NCI-H2227 (cell line): ENCODE measurements at regions not wholly inside any gene's neighbourhood (a gene's known extent, or its start where the extent isn't known, plus 50 kb on each side); places are given as distances from the start of the nearest gene placed in this dataset.
"Not testable (repeated sequence)": the region's sequence is repeated elsewhere in the genome, so short reads cannot be mapped to it uniquely, and the experiment has no call there.

Source experiments
- DNase-seq: peaks from one replicate; lab custom pipeline; 2025; ENCODE audit not compliant: unreplicated experiment; lab: John Stamatoyannopoulos, UW

GRCh38 chr3:176357891-176358290 lies 839.4 kb downstream of the TBL1XR1 start:
- DNase-seq = no peak

GRCh38 chr3:176354843-176355242 lies 842.4 kb downstream of the TBL1XR1 start:
- no peak for DNase-seq

GRCh38 chr3:176352716-176353334 lies 844.5 kb downstream of the TBL1XR1 start:
- DNase-seq = no peak

DNA sequence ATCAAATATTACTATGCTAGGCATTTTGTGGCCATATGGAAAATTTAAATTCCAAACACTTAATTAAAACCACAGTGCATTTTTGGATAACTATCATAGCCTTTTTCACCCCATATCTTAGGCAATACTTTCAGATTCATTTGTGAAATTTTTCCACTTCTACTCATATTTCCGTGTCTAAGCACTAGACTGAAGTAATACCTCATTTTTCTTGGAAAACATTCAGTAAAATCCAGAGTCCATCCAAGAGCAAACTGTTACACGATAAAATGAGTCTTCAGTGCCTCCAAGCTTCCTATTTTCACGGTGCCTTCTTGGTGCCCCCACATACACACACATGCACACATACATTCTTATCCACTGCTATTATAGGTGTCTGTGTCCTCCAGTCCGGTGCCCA lies 845.9 kb downstream of the TBL1XR1 start:
- DNase-seq = no peak

DNA sequence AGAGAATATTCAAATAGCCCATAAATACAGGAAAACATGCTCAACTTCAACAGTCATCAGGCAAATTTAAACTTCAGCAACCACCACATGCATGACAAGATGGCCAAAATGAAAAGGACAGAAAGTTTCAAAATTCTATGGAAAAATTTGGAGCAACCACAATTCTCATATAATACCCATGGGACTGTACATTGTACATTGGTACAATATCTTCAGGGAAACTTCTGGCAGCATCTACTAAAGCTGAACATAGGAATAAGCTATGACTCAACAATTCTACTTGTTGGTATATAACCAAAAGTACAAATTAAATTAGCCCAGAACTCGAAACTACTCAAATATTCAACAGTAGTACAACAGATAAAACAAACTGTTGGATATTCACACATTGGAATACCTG lies 847.6 kb downstream of the TBL1XR1 start:
- no peak for DNase-seq

DNA sequence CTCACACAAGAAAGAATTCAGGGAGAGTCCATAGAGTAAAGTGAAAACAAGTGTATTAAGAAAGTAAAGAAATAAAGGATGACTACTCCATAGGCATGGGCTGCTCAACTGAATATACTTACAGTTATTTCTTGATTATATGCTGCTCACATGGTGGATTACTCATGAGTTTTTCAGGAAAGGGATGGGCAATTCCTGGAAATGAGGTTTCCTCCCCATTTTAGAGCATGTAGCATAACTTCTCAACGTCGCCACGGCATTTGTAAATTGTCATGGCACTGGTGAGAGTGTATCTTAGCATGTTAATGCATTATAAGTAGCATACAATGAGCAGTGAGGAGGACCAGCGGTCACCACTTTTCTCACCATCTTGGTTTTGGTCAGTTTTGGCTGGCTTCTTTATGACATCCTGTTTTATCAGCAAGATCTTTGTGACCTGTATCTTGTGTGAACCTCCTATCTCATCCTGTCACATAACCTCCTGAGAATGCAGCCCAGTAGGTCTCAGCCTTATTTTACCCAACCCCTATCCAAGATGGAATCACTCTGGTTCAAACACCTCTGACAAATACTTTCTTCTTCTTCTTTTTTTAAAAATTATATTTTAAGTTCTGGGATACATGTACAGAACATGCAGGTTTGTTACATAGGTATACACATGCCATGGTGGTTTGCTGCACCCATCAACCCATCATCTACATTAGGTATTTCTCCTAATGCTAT lies 849.7 kb downstream of the TBL1XR1 start:
- DNase-seq = no peak

DNA sequence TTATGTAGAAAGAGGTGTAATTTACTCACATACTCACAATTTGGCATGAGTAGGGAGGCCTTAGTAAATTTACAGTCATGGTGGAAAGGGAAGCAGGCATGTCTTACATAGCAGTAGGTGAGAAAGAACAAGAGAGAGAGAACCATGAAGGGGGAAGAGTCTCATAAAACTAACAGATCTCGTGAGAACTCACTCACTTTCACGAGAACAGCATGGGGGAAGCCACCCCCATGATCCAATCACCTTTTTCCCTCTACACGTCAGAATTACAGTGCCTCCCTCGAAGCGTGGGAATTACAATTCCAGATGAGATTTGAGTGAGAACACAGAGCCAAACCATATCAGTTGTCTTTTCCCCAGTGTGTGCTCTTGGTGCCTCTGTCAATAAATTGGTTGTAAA lies 855.3 kb downstream of the TBL1XR1 start:
- no peak for DNase-seq

DNA sequence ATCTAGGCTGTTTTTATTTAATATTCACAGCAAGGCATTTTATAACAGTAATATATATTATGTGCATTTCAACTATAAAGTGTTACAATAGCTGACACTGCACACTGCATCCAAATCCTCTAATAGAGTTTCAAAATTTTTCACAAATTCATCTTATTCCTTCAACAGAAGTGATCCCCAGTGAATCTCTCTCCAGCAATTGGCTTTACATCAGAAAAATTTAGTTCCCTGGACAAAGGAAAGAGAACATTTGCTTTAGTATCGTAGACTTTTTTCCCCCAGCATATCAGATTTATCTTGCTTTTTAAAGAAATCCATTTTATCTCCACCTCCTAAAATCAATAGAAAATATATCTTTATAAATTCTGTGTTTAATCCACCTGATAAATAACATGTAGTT lies 868.6 kb downstream of the TBL1XR1 start:
- no peak for DNase-seq

DNA sequence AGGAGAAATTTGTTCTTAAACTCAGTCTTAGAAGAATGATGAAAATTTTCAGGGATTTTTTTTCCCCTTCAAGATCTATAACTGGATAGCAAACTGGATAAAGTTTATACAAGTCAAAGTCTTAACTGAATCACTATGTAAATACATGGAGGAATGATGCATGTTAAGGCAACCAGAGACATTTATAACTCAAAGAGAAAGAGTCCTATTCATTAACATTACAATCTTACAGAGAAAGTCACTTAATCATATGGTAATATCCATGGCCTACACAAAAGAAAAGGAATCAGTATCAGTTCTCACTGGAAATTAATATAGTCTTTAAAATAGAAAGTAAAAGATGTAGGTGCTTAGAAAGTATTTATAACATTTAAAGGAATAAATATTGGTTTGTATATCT lies 869.1 kb downstream of the TBL1XR1 start:
- no peak for DNase-seq

GRCh38 chr3:176326894-176327490 lies 870.3 kb downstream of the TBL1XR1 start:
- not testable (repeated sequence) for DNase-seq

GRCh38 chr3:176321532-176321931 lies 875.8 kb downstream of the TBL1XR1 start:
- DNase-seq = not testable (repeated sequence)

GRCh38 chr3:176321099-176321498 lies 876.2 kb downstream of the TBL1XR1 start:
- DNase-seq = no peak

GRCh38 chr3:176313426-176313825 lies 883.9 kb downstream of the TBL1XR1 start:
- no peak for DNase-seq

DNA sequence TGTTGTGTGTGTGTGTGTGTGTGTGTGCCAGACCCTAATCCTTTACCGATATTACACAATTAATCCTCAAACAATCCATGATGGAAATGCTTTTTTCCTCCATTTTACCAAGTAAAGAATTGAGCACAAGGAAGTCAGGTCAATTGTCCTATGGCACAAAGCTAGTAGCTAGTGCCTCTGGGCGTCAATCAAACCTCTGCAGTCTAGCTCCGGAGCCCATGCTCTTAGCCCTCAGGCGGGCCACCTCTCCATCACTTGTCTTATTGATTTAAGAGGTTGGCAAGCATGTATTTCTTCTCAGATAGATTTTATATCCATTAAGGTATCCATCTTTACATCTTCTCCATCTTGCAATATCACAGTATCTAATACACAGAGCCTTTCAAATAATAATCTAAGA lies 886.6 kb downstream of the TBL1XR1 start:
- DNase-seq = no peak

GRCh38 chr3:176302271-176302670 lies 895.0 kb downstream of the TBL1XR1 start:
- DNase-seq = no peak

GRCh38 chr3:176296066-176296597 lies 901.1 kb downstream of the TBL1XR1 start:
- no peak for DNase-seq

DNA sequence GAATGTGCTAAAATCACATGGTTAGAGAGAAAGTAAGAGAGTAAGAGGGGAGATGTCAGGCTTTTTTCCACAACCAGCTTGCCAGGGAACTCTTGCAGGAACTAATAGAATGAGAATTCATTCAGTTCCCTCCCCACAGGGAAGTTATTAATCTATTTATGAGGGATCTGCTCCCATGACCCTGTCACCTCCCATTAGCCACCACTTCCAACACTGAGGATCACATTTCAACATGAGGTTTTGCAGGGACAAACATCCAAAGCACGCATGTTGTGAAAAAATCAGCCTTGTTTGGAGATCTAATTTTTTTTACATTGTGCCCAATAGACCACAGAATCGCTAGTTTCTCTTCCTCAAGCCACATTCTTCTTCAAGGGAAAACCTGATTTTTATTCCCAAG lies 904.0 kb downstream of the TBL1XR1 start:
- no peak for DNase-seq

GRCh38 chr3:176286476-176287085 lies 910.7 kb downstream of the TBL1XR1 start:
- no peak for DNase-seq

DNA sequence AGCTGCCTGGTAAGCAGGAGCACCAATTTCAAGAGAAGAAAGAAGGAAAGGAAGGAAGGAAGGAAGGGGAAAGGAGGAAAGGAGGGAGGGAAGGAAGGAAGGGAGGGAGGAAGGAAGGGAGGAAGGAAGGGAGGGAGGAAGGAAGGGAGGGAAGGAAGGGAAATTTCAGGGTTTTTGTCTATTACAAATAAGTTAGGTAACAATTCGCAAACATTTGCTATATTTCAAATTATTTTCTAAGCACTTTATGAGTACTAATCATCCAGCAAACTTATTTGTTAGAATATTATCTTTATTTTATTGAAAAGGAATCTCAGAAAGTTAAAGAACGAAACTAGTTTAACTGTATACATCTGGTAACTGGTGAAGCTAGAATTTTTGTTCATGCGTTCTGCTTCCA lies 921.7 kb downstream of the TBL1XR1 start:
- DNase-seq = no peak

DNA sequence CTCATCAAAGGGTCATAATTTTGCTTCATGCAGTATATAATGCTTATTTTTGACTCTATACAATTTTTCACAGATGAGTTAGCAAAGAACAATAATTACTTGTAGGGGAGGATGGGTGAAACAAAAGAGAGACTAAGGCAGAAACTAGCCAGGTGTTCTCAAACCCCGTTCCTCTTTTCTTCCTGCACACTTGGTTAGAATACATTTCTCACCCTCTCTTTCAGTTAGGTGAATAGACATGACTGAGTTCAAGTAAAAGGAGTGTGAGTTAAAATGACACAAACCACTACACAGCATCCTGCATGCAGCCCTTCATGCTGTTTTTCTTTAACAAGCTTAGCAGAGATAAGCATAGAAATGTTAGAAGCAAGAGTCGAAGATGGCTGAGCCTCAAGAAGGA lies 922.2 kb downstream of the TBL1XR1 start:
- DNase-seq = no peak

- no peak for DNase-seq
Measured at GRCh38 chr3:176274161-176274560, 923.1 kb downstream of the TBL1XR1 start.

GRCh38 chr3:176262071-176262470 lies 935.2 kb downstream of the TBL1XR1 start:
- DNase-seq = no peak
